G401 (cell line): ENCODE measurements at regions not wholly inside any gene's neighbourhood (a gene's known extent, or its start where the extent isn't known, plus 50 kb on each side); places are given as distances from the start of the nearest gene placed in this dataset.

Experiments used
- DNase-seq: peaks from one replicate; pipeline ENCODE4 v3.0.0-alpha.2; 2015; ENCODE audit warnings: low spot score
- in situ Hi-C: cut with HindIII; loops from 2 replicates; pipeline ENCODE4 v1.10.0; 2016; ENCODE audit warnings: low sequenced_read_pairs, mixed read lengths

DNA sequence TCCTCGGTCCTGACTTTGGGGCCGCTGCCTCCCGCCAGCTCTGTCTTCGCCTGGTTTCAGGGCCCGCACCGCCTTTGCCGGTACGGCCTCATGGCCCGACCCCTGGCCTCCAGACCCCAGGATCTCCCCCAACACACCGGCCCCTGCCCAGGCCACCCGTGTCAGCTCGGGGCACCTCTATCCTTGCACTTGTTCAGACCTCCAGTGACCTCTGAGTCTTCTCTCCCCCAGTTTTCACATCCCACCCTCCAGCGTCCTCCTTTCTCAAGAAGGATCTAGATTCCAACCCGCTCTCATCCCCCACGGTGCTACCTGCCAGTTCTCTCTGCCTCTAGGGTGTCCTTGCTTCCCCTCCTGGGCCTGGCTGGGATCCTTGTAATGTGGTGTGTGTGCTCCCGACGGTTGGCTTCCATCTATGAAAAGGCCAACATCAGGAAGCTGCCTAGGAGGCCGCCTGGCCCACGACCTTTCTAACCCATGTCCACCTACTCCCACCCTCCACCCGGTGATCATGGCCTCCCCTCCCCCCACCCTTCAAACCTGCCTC lies 61.1 kb downstream of the SPATA31C2 start:
- in situ Hi-C loops, result no loop called here
- peak; percentile 12 for DNase-seq

- DNase-seq, result peak; percentile 72
- in situ Hi-C loops, result no loop called here
Observed at GRCh38 chr9:88076286-88077070, 61.8 kb downstream of the SPATA31C2 start.

DNA sequence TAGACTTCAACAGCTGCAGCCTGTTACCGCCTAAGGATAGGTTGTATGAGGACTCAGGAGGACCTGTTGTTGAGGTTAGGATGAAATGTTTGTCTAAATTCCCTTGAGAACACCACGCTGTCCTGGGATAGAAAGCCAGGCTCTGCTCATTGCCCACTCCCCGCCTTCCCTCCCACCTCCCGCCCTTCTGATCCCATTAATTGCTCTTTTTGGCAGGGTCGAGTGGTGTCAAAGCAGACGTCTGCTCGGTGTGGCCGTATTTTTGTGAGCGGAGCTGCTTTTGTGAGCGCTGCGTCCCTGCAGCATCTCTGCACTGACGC lies 62.3 kb downstream of the SPATA31C2 start:
- in situ Hi-C loops, result no loop called here
- no peak for DNase-seq

DNA sequence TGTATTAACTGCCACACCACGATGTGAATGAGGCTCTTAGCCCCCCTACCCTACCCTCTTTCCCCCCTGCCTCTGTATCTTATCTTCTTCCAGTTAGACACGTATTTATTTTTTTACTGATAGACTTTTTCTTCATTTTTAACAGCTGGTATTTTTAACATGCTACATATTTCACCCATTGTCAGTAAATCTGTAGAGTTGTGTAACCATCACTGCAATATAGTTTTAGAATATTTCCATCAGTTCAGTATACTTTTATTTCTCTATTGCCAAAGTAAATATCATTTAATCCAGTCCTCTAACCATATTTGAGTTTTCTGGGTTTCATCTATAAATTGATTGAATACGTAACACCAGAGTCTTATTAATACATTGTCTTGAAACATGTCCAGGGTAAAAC lies 62.8 kb downstream of the SPATA31C2 start:
- in situ Hi-C loops, result no loop called here
- DNase-seq, result no peak

GRCh38 chr9:88074931-88075330 lies 63.3 kb downstream of the SPATA31C2 start:
- no peak for DNase-seq
- in situ Hi-C loops, result no loop called here

DNA sequence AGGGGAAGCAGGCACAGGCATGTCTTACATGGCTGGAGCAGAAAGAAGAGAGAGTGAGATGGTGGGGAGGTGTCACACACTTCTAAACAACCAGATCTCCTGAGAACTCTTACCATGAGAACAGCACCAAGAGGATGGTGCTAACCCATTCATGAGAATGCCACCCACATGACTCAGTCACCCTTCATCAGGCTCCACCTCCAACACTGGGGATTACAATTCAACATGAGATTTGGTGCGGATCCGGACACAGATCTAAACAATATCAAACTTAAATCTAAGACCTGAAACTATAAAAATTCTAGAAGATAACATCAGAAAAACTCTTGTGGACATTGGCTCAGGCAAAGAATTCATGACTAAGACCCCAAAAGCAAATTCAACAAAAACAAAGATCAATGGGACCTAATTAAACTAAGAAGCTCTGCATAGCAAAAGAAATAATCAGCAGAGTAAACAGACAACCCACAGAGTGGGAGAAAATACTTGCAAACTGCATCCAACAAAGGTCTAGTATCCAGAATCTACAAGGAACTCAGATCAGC lies 65.4 kb downstream of the SPATA31C2 start:
- in situ Hi-C loops, result no loop called here
- DNase-seq, result no peak

GRCh38 chr9:88071331-88071730 lies 66.9 kb downstream of the SPATA31C2 start:
- in situ Hi-C loops, result no loop called here
- no peak for DNase-seq

DNA sequence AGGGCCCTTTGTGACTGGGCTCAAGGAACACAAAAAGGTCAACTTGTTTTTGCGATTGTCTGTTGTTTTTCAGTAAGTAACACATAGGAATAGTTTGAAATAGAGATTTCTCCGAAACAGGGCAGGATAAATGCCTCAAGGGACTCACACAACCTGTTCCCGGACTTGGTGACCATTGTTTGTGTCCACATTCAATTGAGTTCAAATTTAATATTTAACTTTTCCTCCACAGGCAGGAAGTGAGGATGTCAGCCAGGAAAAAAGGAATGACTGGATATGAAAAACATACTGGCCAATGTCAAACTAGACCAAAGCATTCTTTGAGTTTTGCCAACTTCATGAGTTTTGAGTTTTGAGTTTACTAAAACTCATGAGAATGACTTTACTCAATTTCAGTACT lies 72.7 kb downstream of the SPATA31C2 start:
- in situ Hi-C loops, result no loop called here

GRCh38 chr9:88064554-88064953 lies 73.7 kb downstream of the SPATA31C2 start:
- DNase-seq, result no peak
- in situ Hi-C loops, result no loop called here

More for the DNA sequence above, 72.7 kb downstream of the SPATA31C2 start:
- DNase-seq, result no peak

GRCh38 chr9:88060746-88061145 lies 77.5 kb downstream of the SPATA31C2 start:
- in situ Hi-C loops, result no loop called here
- no peak for DNase-seq

DNA sequence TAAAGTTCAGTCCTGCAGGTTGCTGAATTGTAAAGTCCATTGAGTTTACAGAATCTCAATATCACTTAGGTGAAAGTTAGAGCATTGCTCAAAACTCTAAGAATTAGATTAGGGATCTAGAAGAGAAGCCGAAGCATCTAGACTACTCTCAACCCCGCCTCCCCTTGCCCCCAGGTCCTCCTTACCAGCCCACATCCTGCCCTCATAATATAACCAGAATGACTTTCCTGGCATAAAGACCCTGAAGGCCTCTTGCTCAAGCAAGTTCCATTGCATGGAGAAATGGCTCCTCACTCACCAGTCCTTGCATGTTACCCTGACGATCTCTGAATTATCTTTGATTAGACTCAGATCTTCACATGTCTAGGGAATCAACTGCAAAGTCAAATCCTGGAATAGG lies 78.8 kb downstream of the SPATA31C2 start:
- in situ Hi-C loops, result no loop called here
- DNase-seq, result no peak

DNA sequence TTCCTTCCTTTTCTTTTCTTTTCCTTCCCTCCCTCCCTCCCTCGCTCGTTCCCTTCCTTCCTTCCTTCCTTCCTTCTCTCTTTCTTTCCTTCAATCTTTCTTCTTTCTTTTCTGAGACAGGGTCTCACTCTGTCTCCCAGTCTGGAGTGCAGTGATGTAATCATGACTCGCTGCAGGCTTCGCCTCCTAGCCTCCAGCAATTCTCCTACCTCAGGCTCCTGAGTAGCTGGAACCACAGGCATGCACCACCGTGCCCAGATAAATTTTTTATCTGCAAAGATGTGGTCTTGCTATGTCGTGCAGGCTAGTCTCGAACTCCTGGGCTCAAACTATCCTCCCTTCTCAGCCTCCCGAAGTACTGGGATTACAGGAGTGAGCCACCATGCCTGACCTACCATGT lies 81.4 kb downstream of the SPATA31C2 start:
- no peak for DNase-seq
- in situ Hi-C loops, result no loop called here

GRCh38 chr9:88053856-88054501 lies 79.6 kb upstream of the CDK20 start:
- no peak for DNase-seq
- in situ Hi-C loops, result no loop called here

GRCh38 chr9:88052321-88052965 lies 78.1 kb upstream of the CDK20 start:
- in situ Hi-C loops, result no loop called here
- no peak for DNase-seq

GRCh38 chr9:88051138-88051537 lies 76.8 kb upstream of the CDK20 start:
- DNase-seq, result no peak
- in situ Hi-C loops, result no loop called here

GRCh38 chr9:88049677-88050307 lies 75.5 kb upstream of the CDK20 start:
- in situ Hi-C loops, result no loop called here
- no peak for DNase-seq

GRCh38 chr9:88046542-88046941 lies 72.2 kb upstream of the CDK20 start:
- DNase-seq, result no peak
- in situ Hi-C loops, result no loop called here

- no peak for DNase-seq
- in situ Hi-C loops, result no loop called here
Observed at GRCh38 chr9:88045686-88046085, 71.4 kb upstream of the CDK20 start.

DNA sequence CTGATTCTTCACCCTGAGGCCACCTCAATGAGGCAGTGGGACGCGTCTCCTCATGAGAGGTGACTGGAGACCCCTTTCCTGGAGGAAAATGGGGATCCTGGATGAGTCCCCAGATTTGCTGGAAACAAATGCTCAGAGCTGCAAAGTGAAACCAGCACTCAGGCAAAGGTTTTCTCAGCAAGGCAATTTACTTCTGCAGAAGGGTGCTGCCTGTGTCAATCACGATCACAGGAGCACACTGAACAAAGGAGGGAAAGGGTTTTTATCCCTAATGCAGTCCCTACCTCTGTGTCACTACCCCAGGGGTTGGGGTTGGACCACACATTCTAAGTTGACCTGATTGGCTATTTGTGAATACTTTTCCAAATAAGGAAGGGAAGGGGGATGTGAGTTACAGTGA lies 69.9 kb upstream of the CDK20 start:
- no peak for DNase-seq
- in situ Hi-C loops, result no loop called here

- in situ Hi-C loops, result no loop called here
- DNase-seq, result no peak
Observed at GRCh38 chr9:88043647-88044046, 69.3 kb upstream of the CDK20 start.
